GM21737 (cell line): ENCODE measurements at regions not wholly inside any gene's neighbourhood (a gene's known extent, or its start where the extent isn't known, plus 50 kb on each side); places are given as distances from the start of the nearest gene placed in this dataset.
"Not testable (repeated sequence)": the region's sequence is repeated elsewhere in the genome, so short reads cannot be mapped to it uniquely, and the experiment has no call there.

Experiments used
- ATAC-seq: cut with Tn5 transposase; IDR thresholded peaks from one replicate; pipeline ENCODE4 v1.9.1; 2021; ENCODE audit warnings: mild to moderate bottlenecking, moderate library complexity; ENCODE audit not compliant: unreplicated experiment

DNA sequence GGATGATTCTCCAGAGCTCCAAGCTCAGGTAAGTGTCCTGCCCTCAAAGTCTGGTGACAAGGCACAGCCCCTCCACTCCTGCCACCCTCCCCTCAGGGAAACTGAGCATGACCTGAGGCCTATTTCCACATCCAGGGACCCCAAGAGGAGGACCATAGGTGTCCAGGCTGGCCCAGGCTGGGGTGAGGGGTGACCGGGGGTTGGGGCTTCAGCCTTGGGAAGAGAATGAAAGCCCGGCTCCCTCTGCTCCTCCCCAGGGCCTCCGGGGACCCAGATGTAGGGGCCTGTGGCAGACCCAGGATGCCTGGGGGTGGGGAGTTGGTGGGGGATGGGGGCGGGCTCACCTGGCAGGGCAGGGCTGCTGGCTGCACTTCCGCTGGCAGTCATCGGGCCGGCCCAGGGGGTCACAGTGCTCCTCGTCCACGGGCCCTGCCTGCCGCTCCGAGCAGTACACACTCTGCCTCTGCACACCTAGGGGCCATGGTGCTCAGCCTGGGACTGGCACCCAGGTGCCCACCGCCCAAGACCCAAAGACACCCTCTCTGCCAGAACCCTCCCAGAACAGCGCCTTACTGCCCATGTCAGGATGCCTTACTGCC lies 116.5 kb upstream of the AKAP13 start:
- ATAC-seq = not testable (repeated sequence)

DNA sequence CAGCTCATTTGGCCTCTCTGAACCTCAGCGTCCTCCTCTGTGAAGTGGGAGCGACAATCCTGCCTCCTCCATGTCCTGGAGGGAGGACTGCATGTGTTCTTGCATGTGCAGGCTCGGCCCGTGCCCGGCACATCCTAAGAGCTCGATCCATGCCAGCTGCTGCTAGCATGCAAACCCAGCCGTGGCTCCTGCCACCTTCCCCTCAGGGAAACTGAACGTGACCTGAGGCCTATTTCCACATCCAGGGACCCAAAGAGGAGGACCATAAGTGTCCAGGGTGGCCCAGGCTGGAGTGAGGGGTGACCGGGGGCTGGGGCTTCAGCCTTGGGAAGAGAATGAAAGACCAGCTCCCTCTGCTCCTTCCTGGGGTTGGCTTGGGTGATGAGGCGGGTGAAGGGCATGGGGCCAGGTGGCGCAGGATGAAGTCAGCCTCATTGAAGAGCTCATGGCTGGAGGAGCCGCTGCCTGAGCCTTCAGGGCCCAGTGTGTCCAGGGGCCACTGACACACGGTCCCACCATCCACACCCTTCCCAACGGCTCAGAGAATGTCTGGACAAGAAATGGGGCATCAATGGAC lies 115.7 kb upstream of the AKAP13 start:
- ATAC-seq = not testable (repeated sequence)

DNA sequence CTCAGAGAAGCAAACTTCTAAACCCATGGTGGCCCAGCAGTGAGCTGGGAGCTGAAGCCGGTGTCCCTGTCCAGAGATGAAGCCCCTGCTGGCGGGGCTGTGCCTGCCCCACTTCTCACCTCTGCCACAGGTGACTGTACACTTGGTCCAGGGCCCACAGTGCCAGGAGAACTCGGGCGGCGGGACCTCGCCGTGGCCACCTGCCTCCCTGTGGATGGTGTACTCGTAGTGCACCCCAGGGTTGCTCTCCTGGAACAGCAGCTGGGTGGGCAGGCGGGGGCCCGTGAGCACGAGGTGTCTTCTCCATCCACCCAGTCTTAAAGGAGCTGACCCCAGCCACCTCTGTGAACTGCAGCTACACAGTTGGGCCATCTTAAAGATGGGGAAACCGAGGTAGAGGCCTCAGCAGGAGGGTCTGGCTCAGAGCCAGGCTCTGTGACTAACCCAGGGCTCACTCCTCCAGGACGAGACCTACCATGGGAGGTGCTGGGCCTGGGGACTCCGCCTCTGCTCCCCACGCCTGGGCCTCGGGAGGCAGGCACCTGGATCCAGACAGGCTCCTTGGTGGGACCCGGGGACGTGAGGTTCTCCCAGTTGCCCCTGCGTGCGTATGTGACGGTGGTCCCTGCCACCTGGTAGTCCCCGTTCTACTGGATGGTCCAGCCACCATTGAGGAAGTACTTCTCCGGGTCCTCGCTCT lies 113.1 kb upstream of the AKAP13 start:
- not testable (repeated sequence) for ATAC-seq

DNA sequence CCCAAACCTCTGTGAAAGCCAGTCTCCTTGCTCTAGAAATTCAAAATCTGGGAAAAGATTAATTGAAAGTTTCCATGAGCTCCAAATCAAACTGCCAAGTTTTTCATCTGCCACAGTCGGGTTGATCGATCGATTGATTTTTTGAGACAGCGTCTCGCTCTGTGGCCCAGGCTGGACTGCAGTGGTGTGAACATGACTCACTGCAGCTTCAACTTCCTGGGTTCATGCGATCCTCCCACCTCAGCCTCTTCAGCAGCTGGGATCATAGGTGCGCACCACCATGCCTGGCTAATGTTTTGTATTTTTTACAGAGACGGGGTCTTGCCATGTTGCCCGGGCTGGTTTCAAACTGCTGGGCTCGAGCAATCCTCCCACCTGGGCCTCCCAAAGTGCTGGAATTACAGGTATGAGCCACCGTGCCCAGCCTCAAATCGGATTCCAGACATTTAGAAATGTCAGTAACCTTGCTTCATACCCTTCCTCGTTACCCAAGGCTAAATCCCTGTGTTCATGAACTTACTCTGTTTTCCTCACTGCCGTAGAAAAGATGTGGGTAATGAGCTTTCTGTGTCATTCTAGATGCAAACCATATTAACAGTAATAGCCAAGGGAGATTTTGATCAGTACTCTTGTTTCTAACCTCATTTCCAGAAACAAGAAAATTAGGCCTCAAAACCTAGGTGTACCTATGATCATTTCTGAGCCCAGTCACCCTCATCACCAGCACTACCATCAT lies 105.9 kb upstream of the AKAP13 start:
- ATAC-seq = no peak

DNA sequence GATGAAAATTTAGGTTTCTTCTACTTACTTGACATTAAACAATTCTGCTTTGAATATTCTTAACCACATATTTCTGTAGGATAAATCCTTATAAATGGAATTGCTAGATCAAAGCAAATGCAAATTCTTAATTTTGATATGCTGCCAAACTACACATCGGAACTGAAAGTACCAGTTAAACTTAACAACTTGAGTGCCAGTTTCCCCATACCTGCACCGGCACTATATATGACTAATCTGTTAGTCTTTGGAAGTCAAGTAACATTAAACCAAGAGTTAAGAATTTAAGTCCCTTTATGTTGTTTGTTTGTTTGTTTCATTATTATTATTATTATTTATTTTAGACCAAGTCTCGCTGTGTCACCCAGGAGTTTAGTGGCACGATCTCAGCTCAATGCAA lies 103.9 kb upstream of the AKAP13 start:
- ATAC-seq = no peak

DNA sequence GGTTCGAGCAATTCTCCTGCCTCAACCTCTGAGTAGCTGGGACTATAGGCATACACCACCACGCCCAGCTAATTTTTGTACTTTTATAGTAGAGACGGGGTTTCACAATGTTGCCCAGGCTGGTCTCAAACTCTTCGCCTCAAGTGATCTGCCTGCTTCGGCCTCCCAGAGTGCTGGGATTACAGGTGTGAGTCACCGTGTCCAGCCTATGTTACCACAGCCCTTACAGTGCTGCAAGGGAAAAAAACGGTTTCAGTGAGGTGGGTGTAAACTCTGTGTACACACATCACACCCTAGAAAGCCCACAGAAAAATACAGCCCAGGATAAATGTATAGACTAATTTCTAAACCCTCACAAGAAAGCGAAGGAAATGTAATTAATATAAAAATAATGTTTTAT lies 103.5 kb upstream of the AKAP13 start:
- no peak for ATAC-seq

DNA sequence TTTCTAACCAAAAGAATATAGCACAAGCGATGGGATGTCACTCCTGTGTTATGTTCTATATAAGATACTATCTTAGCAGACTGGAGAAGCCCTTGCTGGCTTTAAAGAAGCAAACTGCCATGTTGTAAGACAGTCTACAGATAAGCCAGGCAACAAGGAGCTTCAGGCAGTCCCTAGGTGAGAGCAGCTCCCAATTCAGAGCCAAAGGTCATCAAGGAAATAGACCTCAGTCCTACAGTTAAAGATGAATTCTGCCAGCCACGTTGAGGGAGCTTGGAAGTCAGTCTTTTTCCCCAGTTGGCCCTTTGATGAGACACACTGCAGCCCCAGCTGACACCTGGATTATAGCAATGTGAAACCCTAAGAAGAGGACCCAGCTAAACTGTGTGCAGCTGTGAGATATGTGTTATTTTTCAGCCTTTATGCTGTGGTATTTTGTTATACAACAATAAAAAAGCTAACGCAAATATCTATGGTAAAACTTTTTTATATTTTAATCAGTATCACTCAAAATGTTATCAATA lies 102.5 kb upstream of the AKAP13 start:
- no peak for ATAC-seq

DNA sequence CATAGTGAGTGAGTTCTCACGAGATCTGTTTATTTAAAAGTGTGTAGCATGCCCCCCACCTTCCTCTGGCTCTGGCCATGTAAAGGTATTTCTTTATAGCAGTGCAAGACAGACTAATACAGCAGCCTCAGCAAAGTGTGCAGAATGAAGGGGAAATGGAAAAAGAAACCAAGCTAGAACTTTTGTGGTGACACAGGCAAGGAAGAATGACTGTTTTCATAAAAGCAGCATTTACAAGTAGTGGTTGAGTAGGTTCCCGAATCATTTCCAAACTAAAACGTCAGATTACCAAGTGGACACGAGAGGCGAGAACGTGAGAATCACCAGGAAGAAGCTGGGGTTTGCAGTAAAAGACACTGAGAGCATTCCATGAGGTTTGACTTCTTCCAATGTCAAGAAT lies 100.2 kb upstream of the AKAP13 start:
- no peak for ATAC-seq

DNA sequence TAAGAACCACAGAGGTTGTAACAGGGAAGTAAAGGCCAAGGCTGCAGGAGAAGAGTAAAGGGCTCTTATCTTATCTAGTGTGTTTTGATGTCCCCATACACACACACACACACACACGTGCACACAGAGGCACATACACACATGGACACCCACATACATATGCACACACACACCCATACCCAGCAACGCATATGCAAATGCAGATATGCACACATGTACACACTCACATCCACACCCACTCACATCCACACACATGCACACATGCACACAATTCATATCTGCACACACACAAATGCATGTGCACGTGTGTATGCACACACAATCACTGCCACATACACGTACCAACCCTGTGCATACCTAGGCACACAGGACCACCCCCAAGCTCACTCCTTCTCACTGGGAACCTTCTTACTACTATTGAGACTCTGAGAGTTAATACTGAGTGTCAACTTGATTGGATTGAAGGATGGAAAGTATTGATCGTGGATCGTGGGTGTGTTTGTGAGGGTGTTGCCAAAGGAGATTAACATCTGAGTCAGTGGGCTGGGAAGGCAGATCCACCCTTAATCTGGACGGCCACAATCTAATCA lies 99.0 kb upstream of the AKAP13 start:
- no peak for ATAC-seq

DNA sequence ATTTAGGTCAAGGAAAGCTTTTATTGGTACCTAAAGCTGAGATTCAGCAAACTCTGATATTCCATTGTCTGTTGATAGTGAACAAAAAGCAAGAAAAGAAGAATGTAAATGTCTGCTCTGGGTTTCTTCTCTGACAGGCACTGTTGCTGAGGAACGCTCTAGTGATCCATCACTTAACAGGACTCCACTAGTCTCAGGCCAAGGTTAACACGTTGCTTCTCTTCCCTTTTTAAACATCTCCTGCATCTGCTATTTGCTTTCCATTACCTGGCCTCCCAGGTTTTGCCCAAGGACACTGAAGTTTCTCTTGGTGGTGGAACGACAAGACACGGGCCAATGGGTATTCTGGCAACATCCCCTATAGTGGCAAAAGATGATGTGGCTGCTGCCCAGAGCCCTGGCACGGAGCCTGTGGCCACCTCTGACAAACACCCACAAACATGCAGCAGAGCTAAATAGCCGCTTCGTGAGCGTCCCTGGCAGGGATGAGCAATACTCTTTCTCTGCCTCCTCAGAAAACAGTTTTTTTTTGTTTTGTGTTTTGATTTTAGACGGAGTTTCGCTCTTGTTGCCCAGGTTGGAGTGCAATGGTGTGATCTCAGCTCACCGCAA lies 97.8 kb upstream of the AKAP13 start:
- no peak for ATAC-seq

DNA sequence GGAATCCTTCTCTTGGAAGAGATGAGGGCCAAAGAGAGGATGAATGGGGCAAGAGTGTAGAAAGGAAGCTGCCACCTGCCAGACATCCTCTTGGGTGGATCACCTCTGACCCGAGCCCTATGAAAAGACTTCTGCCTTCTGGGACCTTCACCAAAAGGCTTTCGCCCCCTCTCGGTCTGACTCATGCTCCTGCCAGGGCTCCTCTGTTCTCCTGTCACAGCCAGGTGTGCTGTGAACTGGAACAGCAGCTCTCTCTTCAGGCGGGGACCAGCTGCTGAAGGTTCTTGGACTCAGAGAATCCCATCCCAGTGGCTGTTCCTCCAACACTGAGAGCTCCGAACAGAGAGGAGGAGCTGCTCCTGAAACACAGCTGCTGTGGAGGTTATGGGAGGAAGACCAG lies 96.6 kb upstream of the AKAP13 start:
- peak; percentile 89 for ATAC-seq

DNA sequence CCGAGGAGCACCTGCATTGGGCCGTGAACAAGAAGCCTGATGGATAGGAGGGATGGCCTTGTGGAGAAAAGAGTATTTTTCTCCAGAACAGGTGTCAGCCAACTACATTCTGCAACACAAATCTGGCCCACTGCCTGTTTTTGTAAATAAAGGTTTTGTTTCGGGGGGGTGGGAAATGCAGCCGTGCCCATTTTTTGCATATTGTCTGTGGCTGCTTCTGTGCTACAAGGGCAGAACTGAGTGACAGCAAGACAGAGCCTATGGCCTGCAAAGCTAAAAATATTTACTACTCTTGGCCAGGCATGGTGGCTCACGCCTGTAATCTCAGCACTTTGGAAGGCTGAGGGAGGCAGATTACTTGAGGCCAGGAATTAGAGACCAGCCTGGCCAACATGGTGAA lies 95.9 kb upstream of the AKAP13 start:
- peak; percentile 72 for ATAC-seq

DNA sequence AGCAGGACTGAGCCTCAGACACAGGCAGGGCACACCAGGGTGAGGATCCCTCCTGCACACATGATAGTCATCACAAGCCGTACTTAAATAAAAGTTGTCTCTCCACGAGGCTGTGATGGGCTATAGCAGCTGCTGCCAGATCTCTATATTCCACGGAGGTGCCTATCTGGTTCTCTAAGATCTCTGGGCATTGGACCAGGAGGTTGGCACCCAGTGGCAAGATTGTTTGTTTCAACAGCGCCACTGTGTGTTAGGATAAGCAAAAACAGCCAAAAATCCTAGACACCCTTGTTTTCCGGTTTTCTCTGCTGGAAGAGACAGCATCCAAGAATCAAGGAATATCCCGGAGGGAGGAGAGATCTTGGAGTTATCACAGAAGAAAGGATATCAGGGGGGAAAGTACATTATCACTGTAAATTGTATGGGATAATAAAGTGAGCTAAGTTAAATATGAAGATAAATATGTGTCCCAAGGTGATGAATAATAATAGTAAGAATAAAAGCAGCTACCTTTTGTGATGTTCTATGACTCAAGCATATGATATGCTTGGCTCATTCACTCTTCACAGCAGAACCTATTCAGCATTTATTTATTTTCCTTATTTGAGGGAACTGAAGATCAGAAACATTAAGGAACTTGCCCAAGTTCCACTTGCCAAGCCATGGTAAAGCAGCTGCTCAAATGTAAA lies 90.6 kb upstream of the AKAP13 start:
- no peak for ATAC-seq

DNA sequence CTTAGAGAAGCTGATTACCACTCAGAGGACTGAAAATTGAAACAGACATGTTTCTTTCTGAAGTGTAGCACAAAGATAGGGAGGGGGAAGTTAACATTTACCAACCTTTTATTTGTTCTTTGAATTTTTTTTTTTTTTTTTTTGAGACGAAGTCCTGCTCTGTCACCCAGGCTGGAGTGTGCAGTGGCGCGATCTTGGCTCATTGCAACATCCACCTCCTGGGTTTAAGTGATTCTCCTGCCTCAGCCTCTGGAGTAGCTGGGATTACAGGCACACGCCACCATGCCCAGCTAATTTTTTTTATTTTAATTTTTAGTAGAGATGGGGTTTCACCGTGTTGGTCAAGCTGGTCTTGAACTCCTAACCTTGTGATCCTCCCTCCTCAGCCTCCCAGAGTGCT lies 87.8 kb upstream of the AKAP13 start:
- ATAC-seq = not testable (repeated sequence)

DNA sequence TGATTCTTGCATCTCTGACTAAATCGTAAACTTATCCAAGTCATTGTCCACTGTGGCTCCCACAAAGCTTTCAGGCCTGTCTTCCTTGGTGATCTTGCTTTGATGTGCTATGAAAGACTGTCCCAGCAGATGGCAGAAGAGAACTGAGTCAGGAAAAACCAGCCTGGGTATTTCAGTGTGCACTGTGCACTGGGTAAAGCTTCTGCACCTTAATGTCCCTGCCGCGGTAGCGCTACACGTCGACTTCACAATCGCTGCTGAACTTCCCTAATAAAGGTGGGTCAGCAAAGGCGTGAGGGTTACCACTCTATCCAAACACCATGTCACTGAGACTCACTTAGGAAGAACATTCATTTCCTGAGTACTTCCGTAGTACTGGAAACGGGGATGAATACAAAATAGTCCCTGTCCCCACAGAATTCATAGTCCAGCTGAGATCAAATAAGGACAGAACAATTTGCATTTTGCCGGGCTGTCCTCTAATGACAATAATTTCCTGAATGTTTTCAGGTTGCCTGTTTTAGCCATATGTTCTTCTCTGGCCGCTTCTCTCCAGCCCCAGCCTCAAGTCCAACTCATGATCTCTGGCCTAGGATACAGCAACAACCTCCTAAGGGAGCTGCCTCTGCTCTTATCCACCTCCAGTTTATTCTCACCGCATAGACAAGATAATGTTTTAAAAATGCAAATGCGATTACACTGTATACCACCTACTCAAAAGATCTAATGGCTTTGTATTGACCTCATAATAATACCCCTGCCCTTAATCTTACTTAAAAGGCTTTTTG lies 83.6 kb upstream of the AKAP13 start:
- ATAC-seq = peak; percentile 89

DNA sequence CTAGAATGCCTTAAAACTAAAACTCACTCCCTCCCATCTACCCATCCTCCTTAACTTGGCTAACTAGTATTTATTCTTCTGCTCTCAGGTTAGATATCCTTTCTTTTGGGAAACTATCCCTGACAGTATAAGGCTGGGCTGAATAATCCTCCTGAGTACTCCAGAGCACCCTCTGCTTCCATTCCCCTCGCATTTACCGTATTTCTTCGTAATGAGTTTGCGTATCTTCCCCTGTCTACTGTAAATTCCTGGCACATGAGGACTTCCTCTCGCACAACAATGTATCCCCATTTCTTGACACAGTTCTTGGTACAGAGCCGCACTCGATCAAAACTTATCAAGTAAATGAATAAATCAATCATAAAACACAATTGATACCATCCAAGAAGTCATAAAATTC lies 82.9 kb upstream of the AKAP13 start:
- no peak for ATAC-seq

DNA sequence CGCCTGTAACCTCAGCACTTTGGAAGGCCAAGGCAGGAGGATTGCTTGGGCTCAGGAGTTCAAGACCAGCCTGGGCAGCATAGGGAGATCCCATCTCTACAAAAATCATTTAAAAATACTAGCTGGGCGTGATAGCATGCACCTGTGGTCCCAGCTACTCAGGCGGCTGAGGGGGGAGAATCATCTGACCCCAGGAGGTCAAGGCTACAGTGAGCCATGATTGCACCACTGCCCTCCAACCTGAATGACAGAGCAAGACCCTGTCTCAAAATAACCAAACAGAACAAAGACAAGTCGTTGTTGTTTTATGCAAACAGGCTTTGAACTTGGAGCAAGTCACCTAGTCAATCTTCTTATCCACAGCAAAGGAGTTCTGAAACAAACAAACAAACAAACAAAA lies 82.0 kb upstream of the AKAP13 start:
- ATAC-seq = no peak

DNA sequence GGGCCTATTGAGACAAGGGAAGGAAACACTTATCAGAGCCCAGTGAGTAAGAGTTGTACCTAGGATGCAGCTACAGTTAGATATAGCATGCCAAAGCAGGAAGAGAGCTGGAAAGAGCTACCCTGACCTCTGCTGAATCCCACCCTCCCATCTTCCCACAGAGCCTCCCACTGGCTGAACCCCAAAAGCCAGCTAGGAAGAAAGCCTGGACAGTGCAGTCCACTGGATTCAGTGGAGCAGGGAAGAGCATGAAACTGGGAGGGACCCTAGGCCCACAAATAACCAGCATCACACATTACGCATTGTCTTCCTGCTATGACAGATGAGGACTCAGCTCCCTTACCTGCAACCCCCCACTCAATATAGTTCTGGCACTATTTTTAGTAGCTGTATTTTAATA lies 81.5 kb upstream of the AKAP13 start:
- ATAC-seq = no peak

DNA sequence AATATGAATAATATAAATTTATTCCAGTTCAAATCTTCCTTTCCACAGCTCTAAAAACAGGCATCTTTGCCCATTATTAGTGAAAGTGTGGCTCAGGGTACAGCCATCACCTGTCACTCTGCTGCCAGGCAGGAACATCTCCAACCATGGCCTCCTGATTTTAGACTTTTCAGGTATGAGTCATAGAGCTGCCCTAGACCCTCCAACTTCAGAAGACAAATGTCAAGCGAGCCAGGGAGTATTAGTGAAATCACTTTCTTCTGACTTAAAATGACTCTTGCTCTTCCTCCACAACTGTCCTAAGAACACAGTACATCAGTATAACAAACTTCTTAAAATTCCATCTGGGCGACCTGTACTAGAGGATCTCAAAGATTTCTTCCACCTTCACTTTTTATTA lies 78.1 kb upstream of the AKAP13 start:
- ATAC-seq = no peak
